ENCODE measurements at regions not wholly inside any gene's neighbourhood (a gene's known extent, or its start where the extent isn't known, plus 50 kb on each side); places are given as distances from the start of the nearest gene placed in this dataset.

GRCh38 chr18:32621034-32621433, 150.4 kb upstream of the GAREM1 start:
- DNase-seq (ENCODE audit: low spot score), result no peak

DNA sequence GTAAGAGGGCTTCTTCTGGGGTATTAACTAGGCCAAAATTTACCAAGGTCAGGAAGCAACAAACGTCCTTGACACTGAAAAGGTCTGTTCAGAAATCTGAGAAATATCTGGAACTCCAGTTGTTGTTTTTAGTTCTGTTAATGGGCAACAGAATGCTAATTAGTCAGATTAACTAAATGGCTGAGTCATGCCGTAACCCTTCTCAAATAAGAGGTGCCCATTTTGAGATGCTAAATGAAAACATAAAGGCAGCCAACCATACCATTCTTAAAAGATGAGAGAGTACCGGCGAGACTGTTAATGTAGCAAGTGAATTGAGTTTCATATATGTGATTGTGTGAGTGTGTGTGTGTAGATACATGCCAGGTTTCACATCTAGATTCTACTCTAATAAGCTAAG, 147.9 kb upstream of the GAREM1 start:
- no peak for DNase-seq (ENCODE audit: low spot score)

- DNase-seq (ENCODE audit: low spot score), result no peak
Measured at GRCh38 chr18:32613821-32614220, 143.1 kb upstream of the GAREM1 start.

- DNase-seq (ENCODE audit: low spot score), result no peak
Measured at GRCh38 chr18:32612651-32613050, 142.0 kb upstream of the GAREM1 start.

- DNase-seq (ENCODE audit: low spot score), result no peak
Measured at GRCh38 chr18:32610176-32610575, 139.5 kb upstream of the GAREM1 start.

DNA sequence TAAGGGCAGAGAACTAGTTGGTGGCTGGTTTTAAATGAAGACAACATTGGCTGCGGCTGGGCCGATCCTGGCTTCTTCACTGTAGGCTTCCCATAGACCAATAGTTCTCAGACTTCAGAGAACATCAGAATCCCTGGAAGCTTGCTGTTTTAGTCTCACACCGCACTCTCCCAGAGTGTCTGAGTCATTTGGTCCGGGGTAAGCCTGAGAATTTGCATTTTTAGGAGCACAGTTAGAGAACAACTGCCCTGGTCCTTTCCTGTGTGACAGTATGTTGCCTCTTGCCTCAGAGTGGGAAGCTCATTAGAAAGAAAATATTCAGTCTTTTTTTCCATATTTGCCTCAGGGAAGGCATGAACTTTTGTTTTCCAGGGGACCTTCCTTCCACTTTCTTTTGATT, 137.1 kb upstream of the GAREM1 start:
- DNase-seq (ENCODE audit: low spot score), result no peak

DNA sequence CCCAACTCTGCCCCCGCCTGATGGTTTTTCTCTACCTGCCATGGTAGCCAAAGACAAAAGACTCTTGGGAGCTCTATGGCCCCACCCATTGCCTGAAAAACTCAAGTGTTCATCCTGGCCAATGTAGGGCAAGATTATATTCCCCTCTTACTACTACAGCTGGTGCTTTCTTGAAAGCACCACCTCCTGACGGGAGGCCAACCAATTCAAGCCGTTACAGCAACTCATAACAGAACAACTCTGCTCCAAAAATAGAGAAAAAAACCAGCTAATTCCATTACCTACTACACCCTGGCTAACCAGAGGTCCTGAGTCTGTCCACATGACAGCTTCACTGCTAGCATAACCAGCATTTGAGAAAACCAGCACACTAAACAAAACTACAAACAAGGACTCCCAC, 127.5 kb upstream of the GAREM1 start:
- no peak for DNase-seq (ENCODE audit: low spot score)

DNA sequence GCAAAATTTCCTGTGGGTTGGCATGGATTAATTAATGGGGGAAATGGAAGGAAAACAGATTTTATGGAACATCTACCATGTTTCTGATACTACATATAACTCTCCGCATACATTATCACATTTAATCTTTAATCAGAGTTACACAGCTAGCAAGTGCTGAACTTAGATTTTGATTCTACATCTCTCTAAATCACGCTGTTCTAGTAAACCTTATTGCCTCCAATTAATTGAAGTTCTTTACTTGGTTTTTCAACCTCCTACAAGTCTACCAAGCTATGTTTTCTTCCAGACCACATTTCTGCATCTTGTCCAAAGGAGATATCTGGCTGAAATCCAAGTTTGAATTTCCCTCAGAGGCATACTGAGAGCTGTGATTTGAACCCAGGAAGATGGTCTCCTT, 125.8 kb upstream of the GAREM1 start:
- no peak for DNase-seq (ENCODE audit: low spot score)

DNA sequence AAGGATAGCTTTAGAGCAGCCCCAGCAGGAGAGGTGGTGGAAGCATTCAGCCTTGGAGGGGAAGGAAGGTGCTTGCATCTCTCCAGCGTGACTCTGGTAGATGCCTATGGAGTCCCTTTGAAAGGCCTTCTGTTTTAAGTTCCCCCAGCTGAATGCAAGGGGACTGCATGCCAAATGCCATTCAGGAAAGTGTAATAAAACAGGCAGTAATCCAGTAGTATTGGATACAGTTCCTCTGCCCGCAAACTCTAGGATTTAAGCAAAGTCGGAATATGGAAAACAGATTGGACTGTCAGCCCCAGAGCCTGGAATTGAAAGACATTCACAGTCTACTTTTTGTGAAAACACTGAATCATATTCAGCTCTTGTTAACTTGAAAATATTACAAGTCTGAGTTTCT, 125.2 kb upstream of the GAREM1 start:
- DNase-seq (ENCODE audit: low spot score), result no peak

- no peak for DNase-seq (ENCODE audit: low spot score)
Measured at GRCh38 chr18:32588191-32588590, 117.5 kb upstream of the GAREM1 start.

- no peak for DNase-seq (ENCODE audit: low spot score)
Measured at GRCh38 chr18:32583431-32583830, 112.7 kb upstream of the GAREM1 start.

- DNase-seq (ENCODE audit: low spot score), result no peak
Measured at GRCh38 chr18:32582455-32582854, 111.8 kb upstream of the GAREM1 start.

- no peak for DNase-seq (ENCODE audit: low spot score)
Measured at GRCh38 chr18:32577561-32577960, 106.9 kb upstream of the GAREM1 start.

GRCh38 chr18:32576296-32576916, 105.7 kb upstream of the GAREM1 start:
- no peak for DNase-seq (ENCODE audit: low spot score)

GRCh38 chr18:32566960-32567359, 96.3 kb upstream of the GAREM1 start:
- no peak for DNase-seq (ENCODE audit: low spot score)

GRCh38 chr18:32553640-32554365, 83.1 kb upstream of the GAREM1 start:
- DNase-seq (ENCODE audit: low spot score), result no peak

DNA sequence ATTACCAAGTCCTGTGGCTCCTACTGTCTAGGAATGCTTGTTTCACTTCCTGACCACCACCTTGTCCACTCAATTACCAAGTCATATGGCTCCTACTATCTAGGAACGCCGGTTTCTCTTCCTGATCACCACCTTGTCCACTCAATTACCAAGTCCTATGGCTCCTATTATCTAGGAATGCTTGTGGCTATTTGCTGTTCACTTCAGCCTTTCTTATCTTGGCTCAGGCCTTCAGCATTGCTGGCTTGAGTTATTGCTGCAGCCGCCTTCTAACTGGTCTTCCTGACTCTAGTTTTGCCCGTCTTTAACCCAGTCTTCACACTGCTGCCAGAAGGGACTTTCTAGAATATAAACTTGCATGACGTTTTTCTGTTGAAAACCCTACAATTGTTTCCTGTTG, 82.5 kb upstream of the GAREM1 start:
- no peak for DNase-seq (ENCODE audit: low spot score)

DNA sequence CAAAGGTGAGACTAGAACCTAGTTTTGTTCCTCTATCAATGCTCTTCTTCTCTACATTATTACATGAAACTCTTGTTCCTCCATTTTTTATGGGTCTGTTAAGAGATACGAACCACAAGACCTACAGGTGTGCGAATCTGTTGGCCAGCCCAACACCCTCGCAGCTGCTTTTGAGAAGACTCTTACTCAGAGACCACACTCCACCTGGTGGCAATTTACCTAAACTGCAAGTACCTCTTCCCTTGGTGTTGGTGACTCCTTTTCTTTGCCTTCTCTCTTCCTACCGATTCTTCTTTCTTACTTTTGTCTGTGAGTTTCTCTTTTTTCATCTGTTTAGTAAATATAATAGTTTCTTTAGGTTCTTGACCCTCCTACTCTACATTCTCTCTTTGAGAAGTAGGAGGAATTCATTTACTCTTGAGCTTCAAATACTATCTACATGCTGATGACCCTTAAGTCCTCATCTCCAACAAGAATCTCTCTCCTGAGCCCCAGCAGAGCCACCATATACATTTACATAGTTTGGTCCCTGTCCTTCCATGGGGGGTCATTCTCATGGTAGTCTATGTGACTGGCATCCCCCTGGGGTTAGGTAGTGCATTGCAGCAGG, 81.8 kb upstream of the GAREM1 start:
- peak; percentile 52 for DNase-seq (ENCODE audit: low spot score)

- no peak for DNase-seq (ENCODE audit: low spot score)
Measured at GRCh38 chr18:32550963-32551362, 80.3 kb upstream of the GAREM1 start.

- DNase-seq (ENCODE audit: low spot score), result peak; percentile 15
Measured at GRCh38 chr18:32549248-32550110, 78.8 kb upstream of the GAREM1 start.

- no peak for DNase-seq (ENCODE audit: low spot score)
Measured at GRCh38 chr18:32548688-32549087, 78.0 kb upstream of the GAREM1 start.

GRCh38 chr18:32545631-32546030, 74.9 kb upstream of the GAREM1 start:
- DNase-seq (ENCODE audit: low spot score), result no peak

GRCh38 chr18:32544088-32544487, 73.4 kb upstream of the GAREM1 start:
- no peak for DNase-seq (ENCODE audit: low spot score)
